SK-N-SH treated with all-trans-retinoic acid at 6 μM for 48 hours (cell line): ENCODE measurements at regions not wholly inside any gene's neighbourhood (a gene's known extent, or its start where the extent isn't known, plus 50 kb on each side); places are given as distances from the start of the nearest gene placed in this dataset.

Source experiments
- ATAC-seq: fragments of 200-7000 bp; cut with Tn5 transposase; 3 replicates; pipeline ENCODE4 v1.9.1; 2020; ENCODE audit warnings: mild to moderate bottlenecking, moderate library complexity
- ARNTL ChIP-seq: fragments of 450-650 bp; formaldehyde crosslinking; IDR thresholded peaks from 2 replicates; pipeline ENCODE4 v1.5.0; 2020; ENCODE audit warnings: low read depth, mild to moderate bottlenecking, moderate library complexity, borderline replicate concordance
- BACH2 ChIP-seq: fragments of 250-450 bp; sonication (Bioruptor Pico); IDR thresholded peaks from 2 replicates; pipeline ENCODE4 v1.9.0; 2021; ENCODE audit warnings: mild to moderate bottlenecking, borderline replicate concordance
- CREB5 ChIP-seq: fragments of 250-450 bp; sonication (Bioruptor Pico); IDR thresholded peaks from 2 replicates; pipeline ENCODE4 v1.5.1; 2020; ENCODE audit warnings: low read depth, mild to moderate bottlenecking, moderate library complexity
- CSDC2 ChIP-seq: fragments of 250-450 bp; sonication (Bioruptor Pico); IDR thresholded peaks from 2 replicates; pipeline ENCODE4 v1.5.0; 2020; ENCODE audit warnings: mild to moderate bottlenecking, moderate library complexity
- CSRNP3 ChIP-seq: fragments of 250-450 bp; sonication (Bioruptor Pico); IDR thresholded peaks from 2 replicates; pipeline ENCODE4 v1.5.1; 2021; ENCODE audit warnings: mild to moderate bottlenecking, moderate library complexity
- ESRRG ChIP-seq: fragments of 250-450 bp; sonication (Bioruptor Pico); IDR thresholded peaks from 2 replicates; pipeline ENCODE4 v1.6.1; 2021; ENCODE audit warnings: mild to moderate bottlenecking
- GLIS3 ChIP-seq: fragments of 250-450 bp; sonication (Bioruptor Pico); IDR thresholded peaks from 2 replicates; pipeline ENCODE4 v1.5.0; 2020; ENCODE audit warnings: mild to moderate bottlenecking, moderate library complexity
- ISL1 ChIP-seq: fragments of 250-450 bp; sonication (Bioruptor Pico); IDR thresholded peaks from 2 replicates; pipeline ENCODE4 v2.1.2; 2022; ENCODE audit warnings: mild to moderate bottlenecking, moderate library complexity
- OSR1 ChIP-seq: fragments of 250-450 bp; sonication (Bioruptor Pico); IDR thresholded peaks from 2 replicates; pipeline ENCODE4 v1.8.0; 2022; ENCODE audit warnings: moderate library complexity, mild to moderate bottlenecking, inconsistent platforms
- PATZ1 ChIP-seq: fragments of 250-450 bp; sonication (Bioruptor Pico); IDR thresholded peaks from 2 replicates; pipeline ENCODE4 v1.8.0; 2020; ENCODE audit warnings: mild to moderate bottlenecking, moderate library complexity, borderline replicate concordance
- PPARA ChIP-seq: fragments of 250-450 bp; sonication (Bioruptor Pico); IDR thresholded peaks from 2 replicates; pipeline ENCODE4 v1.5.0; 2020; ENCODE audit warnings: mild to moderate bottlenecking, borderline replicate concordance
- RARB ChIP-seq: fragments of 250-450 bp; sonication (Bioruptor Pico); IDR thresholded peaks from 2 replicates; pipeline ENCODE4 v1.8.0; 2021; ENCODE audit warnings: mild to moderate bottlenecking, moderate library complexity
- SNAI2 ChIP-seq: fragments of 250-450 bp; sonication (Bioruptor Pico); IDR thresholded peaks from 2 replicates; pipeline ENCODE4 v1.5.0; 2020; ENCODE audit warnings: mild to moderate bottlenecking, moderate library complexity
- TCF4 ChIP-seq: fragments of 250-450 bp; sonication (Bioruptor Pico); IDR thresholded peaks from 2 replicates; pipeline ENCODE4 v1.8.0; 2021; ENCODE audit warnings: mild to moderate bottlenecking, moderate library complexity, borderline replicate concordance
- TOX ChIP-seq: fragments of 250-450 bp; sonication (Bioruptor Pico); IDR thresholded peaks from 2 replicates; pipeline ENCODE4 v1.8.0; 2021; ENCODE audit warnings: mild to moderate bottlenecking, moderate library complexity, borderline replicate concordance
- ZC3H10 ChIP-seq: fragments of 250-450 bp; sonication (Bioruptor Pico); IDR thresholded peaks from 2 replicates; pipeline ENCODE4 v1.5.1; 2021; ENCODE audit warnings: mild to moderate bottlenecking, moderate library complexity
- ZFP30 ChIP-seq: fragments of 450-650 bp; formaldehyde crosslinking; IDR thresholded peaks from 2 replicates; pipeline ENCODE4 v1.5.0; 2022; ENCODE audit warnings: mild to moderate bottlenecking, moderate library complexity
- ZNF565 ChIP-seq: fragments of 450-650 bp; formaldehyde crosslinking; conservative IDR thresholded peaks from 2 replicates; pipeline ENCODE4 v1.5.0; 2020; ENCODE audit warnings: low read depth, mild to moderate bottlenecking, moderate library complexity
- ZNF70 ChIP-seq: fragments of 450-650 bp; formaldehyde crosslinking; IDR thresholded peaks from 2 replicates; pipeline ENCODE4 v1.5.0; 2020; ENCODE audit warnings: mild to moderate bottlenecking, moderate library complexity
- ZNF8 ChIP-seq: fragments of 450-650 bp; formaldehyde crosslinking; IDR thresholded peaks from 2 replicates; pipeline ENCODE4 v1.5.0; 2020; ENCODE audit warnings: mild to moderate bottlenecking, moderate library complexity
- TF ChIP-seq, protein P1 (sequence below): fragments of 250-450 bp; sonication (Bioruptor Pico); IDR thresholded peaks from 2 replicates; pipeline ENCODE4 v1.8.0; 2021; ENCODE audit warnings: low read depth, mild to moderate bottlenecking, moderate library complexity, borderline replicate concordance
- TF ChIP-seq, protein P2 (sequence below): fragments of 250-450 bp; sonication (Bioruptor Pico); IDR thresholded peaks from 2 replicates; pipeline ENCODE4 v1.5.0; 2020; ENCODE audit warnings: mild to moderate bottlenecking, moderate library complexity

DNA sequence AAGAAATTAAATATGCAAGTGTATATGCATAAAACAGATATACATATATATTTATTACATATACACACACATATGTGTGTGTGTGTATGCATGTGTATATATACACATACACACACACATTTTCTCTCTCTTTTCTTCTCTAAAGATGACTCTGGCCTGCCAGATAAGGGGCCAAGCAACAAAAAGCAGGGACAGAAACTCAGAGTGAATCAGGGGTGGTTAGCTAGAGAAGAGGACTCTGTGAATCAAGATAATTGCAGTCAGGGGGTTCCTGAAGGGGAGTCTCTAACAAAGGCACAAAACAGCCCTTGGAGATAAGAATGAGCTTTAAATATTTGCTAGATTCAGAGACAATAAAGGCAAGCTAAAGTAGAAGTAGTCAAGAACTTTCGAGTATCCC is 650.5 kb downstream of the UTRN start (continued):
- TF ChIP-seq ARNTL = no peak
- no peak for TF ChIP-seq ZC3H10 (CRISPR knock-in tag)
- no peak for TF ChIP-seq GLIS3 (CRISPR knock-in tag)

DNA sequence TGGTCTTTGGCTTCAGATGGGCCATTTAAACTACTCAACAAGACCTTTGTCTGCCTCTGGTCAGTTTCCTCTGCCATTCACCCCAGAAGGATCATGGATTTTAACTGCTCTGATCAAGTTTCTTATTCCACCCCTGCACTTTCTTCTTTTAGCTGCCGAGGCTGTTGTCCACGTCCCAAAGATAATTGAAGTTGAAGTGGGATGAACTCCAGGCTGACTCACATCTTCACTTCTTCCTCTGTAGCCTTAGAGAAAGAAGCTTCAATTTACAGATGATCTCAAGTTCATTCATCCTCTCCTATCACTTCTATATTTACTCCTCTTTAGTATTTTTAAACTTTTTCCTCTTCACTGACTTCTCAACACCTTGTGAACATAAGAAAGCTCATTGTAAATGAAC is 651.6 kb downstream of the UTRN start:
- TF ChIP-seq CSDC2 (CRISPR knock-in tag) (no peak), CREB5 (CRISPR knock-in tag) (no peak), ESRRG (CRISPR knock-in tag) (no peak), ZNF565 (CRISPR knock-in tag) (no peak), RARB (no peak), ISL1 (CRISPR knock-in tag) (no peak), SNAI2 (CRISPR knock-in tag) (no peak), ZFP30 (CRISPR knock-in tag) (no peak), ARNTL (no peak), BACH2 (no peak), PPARA (no peak), ZNF8 (CRISPR knock-in tag) (no peak), OSR1 (no peak), ZNF70 (CRISPR knock-in tag) (no peak), PATZ1 (CRISPR knock-in tag) (no peak), CSRNP3 (CRISPR knock-in tag) (no peak), ZC3H10 (CRISPR knock-in tag) (no peak)
- TF ChIP-seq, protein P1, sequence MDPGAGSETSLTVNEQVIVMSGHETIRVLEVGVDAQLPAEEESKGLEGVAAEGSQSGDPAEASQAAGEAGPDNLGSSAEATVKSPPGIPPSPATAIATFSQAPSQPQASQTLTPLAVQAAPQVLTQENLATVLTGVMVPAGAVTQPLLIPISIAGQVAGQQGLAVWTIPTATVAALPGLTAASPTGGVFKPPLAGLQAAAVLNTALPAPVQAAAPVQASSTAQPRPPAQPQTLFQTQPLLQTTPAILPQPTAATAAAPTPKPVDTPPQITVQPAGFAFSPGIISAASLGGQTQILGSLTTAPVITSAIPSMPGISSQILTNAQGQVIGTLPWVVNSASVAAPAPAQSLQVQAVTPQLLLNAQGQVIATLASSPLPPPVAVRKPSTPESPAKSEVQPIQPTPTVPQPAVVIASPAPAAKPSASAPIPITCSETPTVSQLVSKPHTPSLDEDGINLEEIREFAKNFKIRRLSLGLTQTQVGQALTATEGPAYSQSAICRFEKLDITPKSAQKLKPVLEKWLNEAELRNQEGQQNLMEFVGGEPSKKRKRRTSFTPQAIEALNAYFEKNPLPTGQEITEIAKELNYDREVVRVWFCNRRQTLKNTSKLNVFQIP (CRISPR knock-in tag) = no peak
- TF ChIP-seq, protein P2, sequence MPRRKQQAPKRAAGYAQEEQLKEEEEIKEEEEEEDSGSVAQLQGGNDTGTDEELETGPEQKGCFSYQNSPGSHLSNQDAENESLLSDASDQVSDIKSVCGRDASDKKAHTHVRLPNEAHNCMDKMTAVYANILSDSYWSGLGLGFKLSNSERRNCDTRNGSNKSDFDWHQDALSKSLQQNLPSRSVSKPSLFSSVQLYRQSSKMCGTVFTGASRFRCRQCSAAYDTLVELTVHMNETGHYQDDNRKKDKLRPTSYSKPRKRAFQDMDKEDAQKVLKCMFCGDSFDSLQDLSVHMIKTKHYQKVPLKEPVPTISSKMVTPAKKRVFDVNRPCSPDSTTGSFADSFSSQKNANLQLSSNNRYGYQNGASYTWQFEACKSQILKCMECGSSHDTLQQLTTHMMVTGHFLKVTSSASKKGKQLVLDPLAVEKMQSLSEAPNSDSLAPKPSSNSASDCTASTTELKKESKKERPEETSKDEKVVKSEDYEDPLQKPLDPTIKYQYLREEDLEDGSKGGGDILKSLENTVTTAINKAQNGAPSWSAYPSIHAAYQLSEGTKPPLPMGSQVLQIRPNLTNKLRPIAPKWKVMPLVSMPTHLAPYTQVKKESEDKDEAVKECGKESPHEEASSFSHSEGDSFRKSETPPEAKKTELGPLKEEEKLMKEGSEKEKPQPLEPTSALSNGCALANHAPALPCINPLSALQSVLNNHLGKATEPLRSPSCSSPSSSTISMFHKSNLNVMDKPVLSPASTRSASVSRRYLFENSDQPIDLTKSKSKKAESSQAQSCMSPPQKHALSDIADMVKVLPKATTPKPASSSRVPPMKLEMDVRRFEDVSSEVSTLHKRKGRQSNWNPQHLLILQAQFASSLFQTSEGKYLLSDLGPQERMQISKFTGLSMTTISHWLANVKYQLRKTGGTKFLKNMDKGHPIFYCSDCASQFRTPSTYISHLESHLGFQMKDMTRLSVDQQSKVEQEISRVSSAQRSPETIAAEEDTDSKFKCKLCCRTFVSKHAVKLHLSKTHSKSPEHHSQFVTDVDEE (CRISPR knock-in tag) = no peak
- peak; percentile 87 for ATAC-seq

GRCh38 chr6:144939921-144940320 is 654.8 kb downstream of the UTRN start:
- ATAC-seq = peak; percentile 66
- no peak for TF ChIP-seq ARNTL
- TF ChIP-seq, protein P2 (CRISPR knock-in tag) = no peak
- TF ChIP-seq TOX (CRISPR knock-in tag) = no peak
- no peak for TF ChIP-seq CSRNP3 (CRISPR knock-in tag)
- TF ChIP-seq ZC3H10 (CRISPR knock-in tag) = no peak
- no peak for TF ChIP-seq ZNF565 (CRISPR knock-in tag)
- TF ChIP-seq PPARA = no peak
- TF ChIP-seq TCF4 = no peak
- TF ChIP-seq ZNF8 (CRISPR knock-in tag) = no peak
- TF ChIP-seq ISL1 (CRISPR knock-in tag) = no peak
- TF ChIP-seq, all 23 proteins: peak for 0
